ENCODE measurements at regions not wholly inside any gene's neighbourhood (a gene's known extent, or its start where the extent isn't known, plus 50 kb on each side); places are given as distances from the start of the nearest gene placed in this dataset.
A peak's percentile ranks its signal among the peaks of the same experiment; 100 is the strongest.
"Not testable (repeated sequence)": the region's sequence is repeated elsewhere in the genome, so short reads cannot be mapped to it uniquely, and the experiment has no call there.

DNA sequence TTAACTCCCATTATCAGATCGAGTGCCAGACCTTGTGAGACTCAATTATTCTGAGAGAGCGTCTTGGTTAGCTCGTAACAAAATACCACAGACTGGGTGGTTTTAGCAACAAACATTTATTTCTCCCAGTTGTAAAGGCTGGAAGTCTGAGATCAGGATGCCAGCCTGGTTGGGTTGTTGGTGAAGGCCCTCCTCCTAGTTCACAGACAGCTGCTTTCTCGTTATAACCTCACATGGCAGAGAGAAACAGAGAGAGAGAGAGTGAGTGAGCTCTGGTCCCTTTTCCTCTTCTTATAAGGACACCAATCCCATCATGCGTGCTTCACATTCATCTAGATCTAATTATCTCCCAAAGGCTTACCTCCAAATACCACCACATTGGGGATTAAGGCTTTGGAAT is 114.2 kb upstream of the SLC24A2 start:
- no peak for DNase-seq (ENCODE audit: low read depth in 4 of 4, low spot score in 2 of 4)

DNA sequence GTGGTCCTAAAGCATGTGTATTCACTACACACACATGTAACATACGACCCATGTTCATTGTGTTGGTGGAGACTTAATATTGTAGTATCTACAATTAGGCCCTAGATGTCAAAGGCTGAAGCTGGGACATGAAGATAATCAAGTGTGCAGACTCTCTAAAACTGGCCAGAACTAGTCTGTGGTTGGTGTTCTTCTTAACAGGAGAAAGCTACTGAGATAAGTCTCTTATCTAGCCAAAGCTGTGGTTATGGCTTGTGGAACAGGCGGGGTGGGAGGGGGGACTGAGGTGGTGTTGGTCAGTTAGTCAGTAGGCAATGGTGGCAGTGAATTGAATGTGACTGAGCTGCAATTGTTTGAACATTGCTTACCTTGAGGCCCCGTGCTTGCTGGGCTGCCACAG is 112.7 kb upstream of the SLC24A2 start:
- DNase-seq (ENCODE audit: low read depth in 4 of 4, low spot score in 2 of 4) = no peak

DNA sequence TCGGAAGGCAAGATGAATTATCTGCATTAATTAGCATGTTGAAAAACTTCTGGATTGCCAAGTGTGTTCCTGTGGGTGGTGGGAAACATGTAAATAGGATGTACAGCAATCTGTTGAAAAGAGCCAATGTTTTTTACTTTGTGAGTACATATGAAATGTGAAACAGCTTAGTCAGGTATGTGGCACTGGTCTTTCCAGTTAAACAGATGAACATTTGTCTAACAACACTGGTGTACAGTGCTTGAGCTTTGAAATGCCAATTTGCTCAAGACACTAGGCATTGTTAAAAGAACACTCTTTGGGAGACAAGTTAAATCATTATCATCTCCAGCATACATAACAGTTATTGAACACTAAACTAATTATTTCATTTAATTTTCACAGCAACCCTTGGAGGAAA is 107.3 kb upstream of the SLC24A2 start:
- DNase-seq (ENCODE audit: low read depth in 4 of 4, low spot score in 2 of 4) = no peak

DNA sequence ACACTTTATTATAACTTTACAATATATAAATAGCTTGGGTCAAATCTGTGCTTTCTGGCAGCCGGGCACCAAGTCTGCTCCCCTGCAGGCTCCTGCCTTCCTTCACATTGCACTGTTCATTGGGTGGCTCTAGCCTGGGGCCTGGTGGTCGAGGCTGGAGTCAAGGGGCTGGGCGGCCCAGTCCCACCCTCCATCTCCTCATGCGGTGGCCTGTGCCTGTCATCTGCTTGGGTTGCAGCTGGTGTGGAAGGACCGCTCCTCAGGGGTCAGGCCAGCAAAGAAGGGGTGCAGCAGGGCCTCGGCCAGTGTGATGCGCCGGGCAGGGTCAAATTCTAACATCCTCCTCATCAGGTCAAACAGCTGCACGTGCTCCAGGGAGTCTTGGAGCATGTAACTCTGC is 106.7 kb upstream of the SLC24A2 start:
- DNase-seq (ENCODE audit: low read depth in 4 of 4, low spot score in 2 of 4) = not testable (repeated sequence)

DNA sequence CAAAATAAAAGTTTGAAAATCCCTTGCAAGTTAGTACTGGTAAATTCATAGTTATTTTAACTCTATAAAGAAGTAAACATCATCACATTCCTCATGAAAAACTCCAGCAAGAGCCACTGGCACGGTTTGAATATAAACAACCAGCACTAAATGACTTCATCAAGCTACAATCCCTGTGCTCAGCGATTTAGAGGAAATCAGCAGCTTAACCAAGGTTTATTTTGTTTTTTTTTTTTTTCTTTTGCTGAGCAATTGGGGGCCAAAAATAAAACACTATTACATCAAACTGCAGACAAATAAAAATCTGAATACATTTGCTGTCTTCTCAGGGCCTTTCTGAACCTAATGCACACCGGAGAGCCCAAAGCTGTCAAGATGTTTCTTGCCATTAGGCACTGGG is 106.2 kb upstream of the SLC24A2 start:
- DNase-seq (ENCODE audit: low read depth in 4 of 4, low spot score in 2 of 4) = peak in 1 of 4 donors; percentile 3

DNA sequence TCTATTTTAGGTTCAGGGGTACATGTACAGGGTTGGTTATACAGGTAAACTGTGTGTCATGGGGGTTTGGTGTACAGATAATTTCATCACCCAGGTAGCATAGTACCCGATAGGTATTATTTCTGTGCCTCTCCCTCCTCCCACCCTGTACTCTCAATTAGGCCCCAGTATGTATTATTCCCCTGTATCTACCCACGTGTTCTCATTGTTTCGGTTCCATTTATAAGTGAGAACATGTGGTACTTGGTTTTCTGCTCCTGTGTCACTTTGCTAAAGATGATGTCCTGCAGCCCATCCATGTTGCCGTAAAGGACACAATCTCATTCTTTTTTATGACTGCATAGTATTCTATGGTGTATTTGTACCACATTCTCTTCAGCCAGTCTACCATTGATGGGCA is 96.8 kb upstream of the SLC24A2 start:
- DNase-seq (ENCODE audit: low read depth in 4 of 4, low spot score in 2 of 4) = no peak

DNA sequence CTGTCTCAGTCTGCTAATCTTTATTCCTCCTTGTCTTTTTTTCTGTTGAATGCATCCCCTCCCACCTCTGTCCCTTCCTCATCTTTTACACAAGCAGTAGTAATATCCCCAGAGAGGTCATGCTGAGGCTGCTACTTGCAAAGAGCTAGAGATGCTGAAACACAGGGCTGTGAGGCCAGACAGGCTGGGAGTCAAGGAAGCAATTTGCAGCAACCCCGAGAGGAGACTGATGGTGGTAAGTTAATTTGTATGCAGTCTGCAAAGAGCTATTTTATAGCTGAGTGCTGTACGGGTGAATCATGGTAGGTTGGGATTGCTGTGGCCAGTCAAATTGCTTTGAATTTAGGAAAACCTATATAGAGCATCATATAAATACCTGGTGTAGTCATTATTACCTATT is 90.2 kb upstream of the SLC24A2 start:
- no peak for DNase-seq (ENCODE audit: low read depth in 4 of 4, low spot score in 2 of 4)

DNA sequence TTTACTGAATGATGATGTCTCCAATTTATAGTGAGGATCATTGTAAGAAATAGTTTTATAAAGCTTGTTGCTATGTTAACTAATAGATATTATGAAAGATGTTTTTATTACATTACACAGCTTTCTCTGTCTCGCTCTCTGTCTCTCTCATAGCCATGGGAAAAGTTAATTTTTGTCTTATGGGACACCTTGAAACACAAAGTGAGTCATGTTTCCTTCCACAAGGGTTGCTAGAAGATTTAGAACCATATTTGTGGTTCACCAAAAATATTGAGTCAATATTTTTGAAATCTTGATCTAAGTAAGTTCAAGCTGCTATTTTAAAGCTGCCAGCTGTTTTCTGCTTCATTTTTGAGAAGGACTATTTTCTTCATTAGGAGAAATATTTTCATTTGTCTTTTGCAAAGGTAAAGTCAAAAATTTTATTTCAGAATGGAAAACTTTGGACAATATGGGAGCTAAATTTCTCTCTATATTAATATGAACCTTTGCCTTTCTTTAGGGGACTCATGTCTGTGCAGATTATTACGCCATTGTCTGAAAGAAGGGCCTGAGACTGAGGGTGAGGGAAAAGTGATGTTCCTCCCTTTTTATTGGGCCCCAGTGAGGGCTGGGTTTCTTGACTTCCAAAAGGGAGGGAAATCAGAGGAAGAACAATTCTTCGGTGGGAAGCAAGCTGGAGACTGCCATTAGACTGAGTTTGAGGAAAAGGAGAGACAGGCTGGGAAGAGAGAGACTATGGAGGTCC is 87.9 kb upstream of the SLC24A2 start:
- DNase-seq (ENCODE audit: low read depth in 4 of 4, low spot score in 2 of 4) = no peak

DNA sequence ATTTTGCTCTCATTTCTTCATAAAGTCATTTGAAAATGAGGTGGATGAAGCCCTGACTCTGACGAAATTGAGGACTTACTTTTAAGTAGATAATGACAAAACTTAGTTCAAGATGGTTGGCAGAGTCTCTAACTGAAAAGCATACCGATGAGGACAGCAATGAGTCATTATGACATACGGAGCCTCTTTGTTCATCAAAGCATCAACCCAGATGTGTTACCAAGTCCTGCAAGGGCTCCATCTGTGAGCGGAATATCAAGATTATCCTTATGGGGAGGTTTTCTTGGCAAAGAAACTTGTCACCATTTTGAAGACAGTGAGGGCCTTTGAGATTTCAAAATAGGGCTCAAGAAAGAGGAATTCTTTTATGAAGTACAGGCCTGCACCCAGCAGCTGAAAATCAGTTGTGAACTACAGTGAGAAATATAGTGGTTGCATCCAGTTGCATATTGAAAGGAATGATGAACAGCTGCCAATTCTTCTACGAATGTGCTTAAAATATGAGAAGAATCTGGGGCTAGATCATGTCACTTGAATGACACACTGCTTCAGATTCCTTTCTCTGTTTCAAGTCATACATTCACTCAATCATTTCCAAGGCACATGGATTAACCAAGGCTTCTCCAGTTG is 86.6 kb upstream of the SLC24A2 start:
- DNase-seq (ENCODE audit: low read depth in 4 of 4, low spot score in 2 of 4) = no peak

DNA sequence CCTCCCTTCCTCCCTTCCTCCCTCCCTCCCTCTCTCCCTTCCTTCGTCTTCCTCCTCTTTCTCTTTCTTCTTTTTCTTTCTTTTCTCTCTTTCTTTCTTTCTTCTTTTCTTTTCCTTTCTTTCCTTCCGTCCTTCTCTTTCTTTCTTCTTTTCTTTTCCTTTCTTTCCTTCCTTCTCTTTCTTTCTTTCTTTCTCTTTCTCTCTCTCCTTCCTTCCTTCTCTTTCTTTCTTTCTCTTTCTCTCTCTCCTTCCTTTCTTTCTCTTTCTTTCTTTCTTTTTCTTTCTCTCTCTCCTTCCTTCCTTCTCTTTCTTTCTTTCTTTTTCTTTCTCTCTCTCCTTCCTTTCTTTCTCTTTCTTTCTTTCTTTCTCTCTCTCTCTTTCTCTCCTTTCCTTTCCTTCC is 84.4 kb upstream of the SLC24A2 start:
- DNase-seq (ENCODE audit: low read depth in 4 of 4, low spot score in 2 of 4) = not testable (repeated sequence)

DNA sequence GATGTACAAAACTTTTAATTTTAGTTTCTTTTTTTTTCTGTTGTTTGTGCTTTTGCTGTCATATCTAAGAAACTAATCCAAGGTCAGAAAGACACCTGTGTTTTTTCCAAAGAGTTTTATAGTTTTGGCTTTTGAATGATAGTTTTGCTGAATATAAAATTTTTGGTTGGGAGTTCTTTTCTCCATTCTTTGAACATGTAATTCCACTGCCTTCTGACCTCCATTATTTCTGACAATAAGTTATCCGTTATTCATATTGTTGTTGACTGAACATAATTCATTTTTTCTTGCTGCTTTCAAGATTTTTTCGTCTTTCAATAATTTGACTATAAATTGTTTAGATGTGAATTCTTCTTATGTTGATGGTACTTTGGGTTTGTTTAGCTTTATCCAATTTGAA is 82.2 kb upstream of the SLC24A2 start:
- no peak for DNase-seq (ENCODE audit: low read depth in 4 of 4, low spot score in 2 of 4)

DNA sequence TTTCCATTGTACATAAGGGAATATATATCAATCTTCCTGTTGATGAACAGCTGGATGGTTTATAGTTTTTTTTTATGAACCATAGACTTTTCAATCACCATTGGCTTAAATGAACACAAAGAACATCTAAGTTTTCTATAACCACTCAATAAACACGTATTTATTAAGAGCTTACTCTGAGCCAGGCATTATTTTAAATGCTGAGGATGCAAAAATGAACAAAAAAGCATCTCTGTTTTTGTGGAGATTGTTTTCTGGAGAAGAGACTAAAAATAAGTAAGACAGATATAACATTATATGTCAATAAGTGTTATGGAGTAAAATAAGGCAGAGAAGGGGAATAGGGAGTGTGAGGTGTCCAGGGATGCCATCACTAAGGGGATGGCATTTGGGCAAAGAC is 52.1 kb upstream of the SLC24A2 start:
- no peak for DNase-seq (ENCODE audit: low read depth in 4 of 4, low spot score in 2 of 4)
